AG10803 (cell line): ENCODE measurements at regions not wholly inside any gene's neighbourhood (a gene's known extent, or its start where the extent isn't known, plus 50 kb on each side); places are given as distances from the start of the nearest gene placed in this dataset.

Source experiments
- DNase-seq: peaks from one replicate; pipeline ENCODE4 v3.0.0; 2010; ENCODE audit warnings: low read depth
- H3K4me3 ChIP-seq: 2 replicates; pipeline ENCODE4 v1.5.1; 2011; ENCODE audit warnings: mild to moderate bottlenecking, low read length, control low read depth
- TF ChIP-seq, protein P1 (sequence below): conservative IDR thresholded peaks from 2 replicates; pipeline ENCODE4 v1.5.1; 2011; ENCODE audit warnings: mild to moderate bottlenecking, low read length, control low read depth, inconsistent platforms

DNA sequence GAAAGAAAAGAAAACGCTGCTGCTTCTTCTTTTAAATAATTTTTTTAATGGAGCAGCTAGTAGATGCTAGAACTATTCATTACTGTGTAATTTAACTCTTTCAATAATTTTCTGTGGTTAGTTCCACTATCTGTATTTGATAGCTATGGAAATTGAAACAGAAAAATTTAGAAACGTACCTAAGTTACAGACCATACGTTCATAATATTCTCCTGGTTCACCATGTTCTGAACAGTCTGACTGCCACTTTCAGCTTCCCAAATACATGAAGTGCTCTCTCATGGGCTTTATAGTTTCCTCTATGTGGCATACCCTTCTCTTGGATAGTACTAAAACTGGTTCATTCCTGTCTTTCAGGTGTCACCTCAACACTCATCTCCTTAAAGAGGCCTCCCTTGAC is 508.0 kb downstream of the MDFIC start:
- TF ChIP-seq, protein P1, sequence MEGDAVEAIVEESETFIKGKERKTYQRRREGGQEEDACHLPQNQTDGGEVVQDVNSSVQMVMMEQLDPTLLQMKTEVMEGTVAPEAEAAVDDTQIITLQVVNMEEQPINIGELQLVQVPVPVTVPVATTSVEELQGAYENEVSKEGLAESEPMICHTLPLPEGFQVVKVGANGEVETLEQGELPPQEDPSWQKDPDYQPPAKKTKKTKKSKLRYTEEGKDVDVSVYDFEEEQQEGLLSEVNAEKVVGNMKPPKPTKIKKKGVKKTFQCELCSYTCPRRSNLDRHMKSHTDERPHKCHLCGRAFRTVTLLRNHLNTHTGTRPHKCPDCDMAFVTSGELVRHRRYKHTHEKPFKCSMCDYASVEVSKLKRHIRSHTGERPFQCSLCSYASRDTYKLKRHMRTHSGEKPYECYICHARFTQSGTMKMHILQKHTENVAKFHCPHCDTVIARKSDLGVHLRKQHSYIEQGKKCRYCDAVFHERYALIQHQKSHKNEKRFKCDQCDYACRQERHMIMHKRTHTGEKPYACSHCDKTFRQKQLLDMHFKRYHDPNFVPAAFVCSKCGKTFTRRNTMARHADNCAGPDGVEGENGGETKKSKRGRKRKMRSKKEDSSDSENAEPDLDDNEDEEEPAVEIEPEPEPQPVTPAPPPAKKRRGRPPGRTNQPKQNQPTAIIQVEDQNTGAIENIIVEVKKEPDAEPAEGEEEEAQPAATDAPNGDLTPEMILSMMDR = no peak
- H3K4me3 ChIP-seq = no peak overlapping the region
- no peak for DNase-seq

DNA sequence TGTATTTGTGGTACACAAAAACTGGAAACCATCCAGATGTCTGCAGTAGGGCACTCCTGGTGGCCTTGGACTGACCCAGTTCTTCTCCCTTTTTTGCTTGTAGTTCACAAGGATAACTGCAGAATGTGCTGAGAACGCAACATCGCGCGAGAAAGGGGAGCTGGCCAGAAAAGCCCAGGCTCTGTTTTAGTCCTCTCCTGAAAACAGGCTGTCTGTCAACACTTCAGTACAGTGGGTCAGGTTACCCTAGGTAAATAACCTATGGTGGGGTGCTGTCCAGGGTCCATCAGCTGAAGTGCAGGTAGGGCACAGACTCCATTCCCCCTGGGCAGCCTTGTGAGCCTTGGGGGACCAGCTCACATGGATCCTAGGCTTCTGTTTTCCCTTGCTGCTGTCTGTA is 495.8 kb downstream of the MDFIC start:
- TF ChIP-seq, protein P1 = no peak
- H3K4me3 ChIP-seq = no peak overlapping the region
- DNase-seq = no peak

DNA sequence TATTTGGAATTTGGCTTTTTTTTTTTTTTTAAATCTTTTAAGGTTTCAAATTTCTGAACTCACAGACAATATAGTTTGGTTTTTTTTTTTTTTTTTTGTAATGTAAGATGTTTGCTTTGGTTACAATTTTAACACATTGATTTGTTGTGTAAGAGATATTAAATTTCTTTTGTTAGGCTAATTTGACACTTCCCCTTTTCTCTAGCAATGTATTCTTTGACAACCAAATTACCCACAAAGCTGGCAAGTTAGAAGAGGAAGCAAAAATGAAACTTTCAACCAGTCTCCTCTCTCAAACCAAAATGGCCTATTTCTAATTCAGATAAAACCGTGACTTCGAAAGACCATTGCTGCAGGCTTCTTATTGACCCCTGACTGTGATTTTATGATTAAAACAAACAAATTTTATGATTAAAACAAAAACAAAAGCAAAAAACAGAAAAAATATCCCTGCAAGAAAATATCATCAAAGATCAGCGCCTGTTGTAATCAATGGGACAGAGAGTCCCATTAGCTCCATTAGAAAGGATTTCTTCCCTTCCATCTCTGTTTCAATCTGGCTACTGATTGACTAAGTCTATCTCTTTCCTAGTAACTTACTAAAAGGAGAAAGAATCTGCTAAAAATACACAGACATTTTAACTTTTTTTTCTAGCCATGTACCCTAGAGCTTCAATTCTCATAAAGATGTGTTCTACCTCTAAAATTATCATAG is 489.2 kb downstream of the MDFIC start:
- TF ChIP-seq, protein P1 = no peak
- no peak overlapping the region for H3K4me3 ChIP-seq
- no peak for DNase-seq

DNA sequence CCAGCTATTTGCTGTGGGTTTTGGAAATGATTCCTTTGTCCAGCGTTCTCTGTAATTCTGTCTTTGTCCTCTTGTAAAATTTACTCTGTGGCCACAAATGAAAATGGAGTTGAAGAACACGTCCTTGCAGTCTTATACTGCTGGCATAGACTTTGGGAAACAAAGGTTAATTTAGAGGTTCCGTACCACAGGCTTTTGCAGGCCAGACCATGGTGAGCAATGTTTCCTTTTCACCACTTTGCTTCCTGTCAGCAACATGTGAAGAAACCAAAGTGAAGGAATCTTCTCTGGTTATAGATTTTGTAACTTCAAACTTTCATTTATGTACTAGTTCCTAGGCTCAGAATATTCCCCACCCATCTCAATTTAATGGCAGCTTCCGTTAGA is 488.5 kb downstream of the MDFIC start:
- TF ChIP-seq, protein P1 = no peak
- H3K4me3 ChIP-seq = no peak overlapping the region
- DNase-seq = no peak

DNA sequence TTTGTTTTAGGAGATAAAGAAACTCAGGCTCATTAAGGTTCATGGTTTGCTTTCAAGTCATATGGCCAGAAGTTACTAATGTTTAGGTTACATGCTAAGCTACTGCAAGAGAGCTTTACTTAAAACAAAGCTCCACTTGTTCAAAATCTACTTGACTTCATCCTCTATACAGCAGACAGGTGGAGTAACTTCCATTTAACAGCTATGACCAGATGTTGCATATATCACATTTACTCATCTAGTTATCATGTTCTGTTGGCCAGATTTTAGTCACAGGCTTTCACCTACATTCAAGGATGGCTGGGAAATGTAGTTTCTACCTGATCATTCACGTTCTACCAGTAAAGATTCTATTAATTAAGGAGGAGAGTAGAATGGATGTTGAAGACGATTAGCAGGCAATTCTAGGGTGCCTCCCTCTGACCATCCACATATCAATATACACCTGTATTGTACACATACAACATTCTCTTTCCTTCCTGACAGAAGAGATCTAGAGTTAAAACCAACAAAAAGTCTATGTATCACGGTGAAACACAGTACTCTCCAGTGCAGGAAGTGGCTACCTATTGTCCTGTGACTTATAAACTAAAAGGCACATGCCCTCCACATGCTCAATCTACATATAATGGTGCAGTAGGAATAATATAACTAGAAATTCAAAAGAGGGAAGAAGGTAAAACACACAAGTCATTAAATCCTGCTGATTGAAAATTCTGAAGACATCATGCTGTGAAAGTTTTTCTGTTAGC is 488.0 kb downstream of the MDFIC start:
- TF ChIP-seq, protein P1 = no peak
- no peak overlapping the region for H3K4me3 ChIP-seq
- DNase-seq = no peak

DNA sequence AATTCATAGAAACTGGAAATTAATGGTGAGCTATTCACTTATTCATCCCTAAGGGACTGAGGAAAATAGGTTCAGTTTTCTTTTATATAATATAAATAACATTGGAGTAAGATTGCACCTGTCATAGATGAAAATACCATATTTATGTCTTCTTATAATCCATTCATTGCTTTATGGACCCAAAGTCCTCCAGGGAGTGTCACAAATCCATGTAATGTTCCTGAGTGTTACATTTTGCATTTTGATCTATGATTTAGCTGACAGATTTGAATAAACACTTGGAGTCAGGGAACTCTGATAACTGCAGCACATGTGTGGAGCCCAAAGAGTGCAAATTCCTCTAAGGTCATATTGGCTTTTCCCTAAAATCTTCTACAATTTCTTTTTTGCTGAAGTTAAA is 484.3 kb downstream of the MDFIC start:
- no peak for DNase-seq
- H3K4me3 ChIP-seq = no peak overlapping the region
- TF ChIP-seq, protein P1 = no peak

DNA sequence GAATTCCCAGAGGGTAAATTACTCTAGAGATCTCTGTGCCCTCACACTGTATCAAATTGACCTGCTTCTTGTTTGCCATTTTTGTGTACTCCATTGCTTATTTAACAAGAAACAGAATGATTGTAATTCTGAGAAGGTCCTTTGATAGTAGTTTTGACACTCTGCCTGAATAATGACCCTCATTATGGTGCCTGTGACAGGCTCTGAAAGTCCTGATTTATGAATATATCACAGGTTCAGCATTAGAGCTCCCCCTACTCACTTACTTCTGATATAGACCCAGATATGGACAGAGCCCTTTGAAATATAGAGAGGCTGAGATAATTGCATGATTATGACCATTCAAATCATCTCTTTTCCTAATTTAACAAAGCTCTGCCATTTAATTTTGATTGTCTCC is 465.2 kb downstream of the MDFIC start:
- DNase-seq = no peak
- no peak overlapping the region for H3K4me3 ChIP-seq
- TF ChIP-seq, protein P1 = no peak
